Right renal pelvis (tissue), 4 donors: ENCODE measurements at regions not wholly inside any gene's neighbourhood (a gene's known extent, or its start where the extent isn't known, plus 50 kb on each side); places are given as distances from the start of the nearest gene placed in this dataset.

Source experiments
- DNase-seq, 4 donors: peaks; one replicate each; pipeline ENCODE4 v3.0.0-alpha.2; 2013; ENCODE audit warnings: low read depth in 4 of 4, low spot score in 3 of 4, missing footprints in 1 of 4

DNA sequence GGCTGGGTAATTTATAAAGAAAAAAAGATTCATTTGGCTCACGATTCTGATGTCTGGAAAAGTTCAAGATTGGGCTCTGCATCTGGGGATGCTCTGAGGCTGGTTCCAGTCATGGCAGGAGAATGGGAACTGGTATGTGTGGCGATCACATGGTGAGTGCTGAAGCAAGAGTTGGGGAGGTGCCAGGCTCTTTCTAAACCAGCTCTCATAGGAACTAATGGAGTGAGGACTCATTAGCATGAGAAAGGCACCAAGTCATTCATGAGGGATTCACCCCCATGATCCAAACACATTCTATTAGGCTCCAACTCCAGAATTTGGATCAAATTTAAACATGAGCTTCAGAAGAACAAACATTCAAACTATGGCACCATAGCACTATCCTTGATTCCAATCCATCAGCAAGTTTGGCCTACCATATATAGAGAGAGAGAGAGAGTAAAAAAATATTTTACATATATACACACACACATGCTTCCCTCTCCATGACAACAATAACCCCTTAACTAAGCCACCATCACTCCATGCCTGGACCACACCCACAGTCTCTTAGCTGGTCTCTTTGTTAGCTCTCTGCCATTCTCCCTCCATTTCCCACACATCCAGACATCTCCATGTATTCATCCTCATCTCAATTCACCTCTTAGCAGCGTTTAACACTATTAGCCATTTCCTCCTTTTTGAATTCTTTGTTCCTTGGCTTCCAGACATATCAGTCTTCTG lies 57.9 kb downstream of the NPY start:
- DNase-seq = no peak

GRCh38 chr7:24343614-24344013 lies 59.6 kb downstream of the NPY start:
- DNase-seq = no peak

GRCh38 chr7:24346129-24346528 lies 62.1 kb downstream of the NPY start:
- no peak for DNase-seq

GRCh38 chr7:24346716-24347115 lies 62.7 kb downstream of the NPY start:
- no peak for DNase-seq

DNA sequence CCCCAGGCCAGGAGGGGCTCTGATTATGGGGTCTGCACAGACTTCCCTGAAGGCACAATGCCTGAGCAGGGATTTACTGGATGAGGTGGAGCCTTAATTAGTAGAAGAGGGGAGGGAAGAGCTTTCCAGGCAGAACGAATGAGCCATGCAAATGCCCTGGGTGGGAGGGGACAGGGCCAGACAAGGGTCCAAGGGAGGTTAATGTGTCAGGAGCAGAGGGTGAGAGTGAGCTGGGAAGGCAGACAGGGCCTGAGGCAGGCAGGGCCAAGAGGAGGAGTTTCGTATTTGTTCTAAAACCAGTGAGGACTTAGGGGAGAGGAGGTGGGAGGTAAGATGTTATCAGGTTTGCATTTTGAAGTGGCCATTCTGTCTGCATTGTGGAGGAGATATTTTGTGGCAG lies 65.3 kb downstream of the NPY start:
- DNase-seq = no peak

DNA sequence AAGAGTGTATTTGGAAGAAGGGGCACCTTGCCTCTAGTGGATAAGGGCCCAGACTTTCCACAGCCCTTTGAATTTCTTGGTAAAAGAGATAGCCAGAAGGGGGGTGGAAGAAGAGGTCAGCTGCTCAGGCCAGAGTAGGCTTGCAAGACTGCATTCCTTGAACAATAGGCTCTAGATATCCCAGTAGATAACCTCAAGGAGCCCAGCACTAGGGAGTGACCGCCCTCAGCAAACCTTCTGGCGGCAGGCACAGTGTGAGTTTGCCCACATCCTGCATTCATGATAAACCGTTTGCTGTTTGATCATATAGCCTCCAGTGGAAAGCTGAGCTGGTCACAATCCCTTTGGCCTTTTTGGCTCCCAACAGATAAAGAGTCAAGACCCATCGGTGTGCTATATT lies 70.5 kb downstream of the NPY start:
- DNase-seq = no peak

- no peak for DNase-seq
Observed at GRCh38 chr7:24356718-24357386, 72.9 kb downstream of the NPY start.

GRCh38 chr7:24361001-24361400 lies 77.0 kb downstream of the NPY start:
- DNase-seq = no peak

GRCh38 chr7:24365606-24366005 lies 81.6 kb downstream of the NPY start:
- no peak for DNase-seq

DNA sequence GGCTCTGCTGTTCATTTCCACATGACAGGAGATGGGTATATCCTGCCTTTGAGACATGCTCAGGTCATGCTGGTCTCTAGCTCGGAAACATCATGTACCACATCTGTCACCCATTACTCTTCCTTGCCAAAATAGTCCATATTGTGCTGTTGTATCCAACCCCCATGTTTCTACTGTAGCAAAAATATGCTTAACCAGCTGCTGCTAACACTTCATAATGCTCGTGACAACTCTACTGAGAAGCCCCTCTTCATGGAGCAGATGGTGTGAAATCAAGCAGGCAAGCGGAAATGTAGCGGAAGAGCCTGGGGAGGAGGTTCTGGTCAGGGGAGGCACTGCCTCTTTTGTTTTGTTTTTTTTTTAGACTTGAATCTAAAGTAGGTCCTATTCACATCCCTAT lies 82.9 kb downstream of the NPY start:
- no peak for DNase-seq

GRCh38 chr7:24368161-24368560 lies 84.2 kb downstream of the NPY start:
- no peak for DNase-seq

- DNase-seq = no peak
Observed at GRCh38 chr7:24370541-24370940, 86.6 kb downstream of the NPY start.

DNA sequence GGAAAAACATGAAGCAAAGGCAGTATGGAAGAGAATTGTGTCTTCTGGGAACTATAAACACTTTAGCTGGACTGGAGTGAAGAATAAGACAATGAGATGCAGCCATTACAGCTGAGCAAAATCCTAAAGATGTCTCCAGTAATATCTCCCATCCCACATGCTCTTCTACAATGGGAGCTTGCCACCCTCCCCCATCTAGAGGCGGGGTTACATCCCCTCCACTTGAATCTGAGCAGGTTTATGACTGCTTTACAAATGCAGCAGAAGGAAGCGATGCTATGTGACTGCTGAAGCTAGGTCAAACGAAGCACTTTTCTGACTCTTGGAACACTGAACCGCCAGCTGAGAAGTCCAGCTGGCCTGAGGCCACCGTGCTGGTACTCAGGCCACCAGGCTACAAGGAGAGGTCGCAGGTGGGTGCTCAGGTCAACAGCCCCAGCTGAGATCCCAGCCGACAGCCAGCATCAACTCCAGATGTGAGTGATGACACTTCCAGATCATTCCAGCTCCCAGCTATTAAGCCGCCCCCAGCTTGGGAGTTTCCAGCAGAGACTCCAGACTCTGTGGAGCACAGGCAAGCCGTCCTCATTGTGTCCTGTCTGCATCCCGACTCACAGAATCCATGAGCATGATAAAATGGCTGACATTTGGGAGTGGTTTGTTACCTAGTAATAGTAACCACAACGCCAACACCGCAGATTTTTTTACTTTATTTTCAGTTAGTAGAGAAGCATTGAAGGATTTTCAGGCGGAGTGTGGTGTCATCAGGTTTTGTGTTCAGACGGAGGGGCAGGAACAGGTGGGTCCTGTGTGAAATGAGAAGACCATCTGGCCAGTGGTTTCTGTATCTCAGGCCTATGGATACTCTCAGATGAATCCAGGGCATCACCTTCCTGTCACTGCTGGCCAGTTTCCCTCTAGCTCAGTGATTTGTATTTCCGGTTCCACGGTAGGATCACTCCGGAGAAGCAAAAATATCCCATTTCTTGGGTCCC lies 89.3 kb downstream of the NPY start:
- DNase-seq = no peak

- no peak for DNase-seq
Observed at GRCh38 chr7:24378871-24379616, 95.1 kb downstream of the NPY start.

- no peak for DNase-seq
Observed at GRCh38 chr7:24381894-24382505, 98.0 kb downstream of the NPY start.

DNA sequence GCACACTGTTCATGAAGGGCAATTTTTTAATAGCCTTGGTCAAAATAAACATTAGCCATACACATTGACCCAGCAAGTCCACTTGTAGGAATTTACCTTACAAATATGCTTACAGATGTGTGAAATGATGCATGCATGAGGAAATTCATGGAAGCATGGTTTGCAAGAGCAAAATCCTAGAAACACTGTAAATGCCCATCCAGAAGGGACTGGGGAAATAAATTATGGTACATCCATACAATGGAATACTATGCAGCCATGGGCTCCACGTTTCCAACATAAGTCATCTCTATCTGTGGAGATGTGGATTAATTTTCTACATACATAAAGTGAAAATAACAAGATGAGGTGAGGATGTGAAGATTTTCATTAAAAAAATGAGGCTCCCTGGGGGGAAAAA lies 99.1 kb downstream of the NPY start:
- DNase-seq = no peak

DNA sequence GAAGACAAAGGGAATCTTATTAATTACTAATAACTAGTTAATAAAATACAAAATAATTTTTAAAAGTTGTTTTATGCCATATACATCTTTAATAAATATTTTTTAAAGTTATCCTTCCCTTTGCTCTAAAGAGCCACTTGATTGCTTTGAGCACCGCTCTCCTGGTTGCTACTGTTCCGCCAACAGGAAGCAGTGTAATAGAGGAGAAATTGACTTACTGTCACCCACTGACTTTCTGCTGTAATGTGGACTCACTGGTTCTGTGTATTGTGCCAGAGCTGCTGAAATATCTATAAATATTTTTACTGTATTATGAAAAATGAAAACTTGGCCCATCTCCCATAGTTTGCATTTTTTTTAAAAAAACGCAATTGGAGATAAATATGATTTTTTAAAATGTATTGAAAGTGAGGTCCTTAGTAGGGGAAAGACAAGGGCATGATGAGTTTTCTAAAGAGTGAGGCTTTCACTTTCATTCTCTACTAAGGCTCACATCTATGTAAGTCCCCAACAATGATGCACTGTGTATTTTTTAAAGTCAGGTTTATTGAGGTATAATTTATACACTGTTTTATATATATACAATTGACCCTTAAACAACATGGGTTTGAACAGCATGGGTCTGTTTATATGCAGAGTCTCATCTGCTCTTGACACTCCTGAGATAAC lies 100.5 kb downstream of the NPY start:
- no peak for DNase-seq

DNA sequence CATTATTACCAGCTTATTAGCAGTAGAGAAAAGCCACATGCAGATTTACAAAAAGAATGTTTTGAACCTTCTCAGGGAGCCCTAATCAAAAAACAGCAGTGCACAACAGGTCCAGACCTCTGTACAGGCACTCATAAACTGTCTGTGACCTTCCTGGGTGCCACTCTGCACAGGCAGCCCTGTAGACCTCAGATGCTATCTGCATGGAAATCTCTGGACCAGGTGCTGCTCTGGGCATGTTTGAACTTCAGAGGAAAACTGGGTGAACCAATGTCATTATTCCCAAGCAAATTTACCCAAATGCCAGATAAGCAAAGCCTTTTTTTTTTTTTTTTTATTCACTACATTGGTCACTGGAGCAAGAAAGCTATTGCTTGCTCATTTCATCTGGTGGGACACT lies 104.2 kb downstream of the NPY start:
- no peak for DNase-seq

- DNase-seq = no peak
Observed at GRCh38 chr7:24390376-24391157, 106.6 kb downstream of the NPY start.
